A549 (cell line): ENCODE measurements at regions not wholly inside any gene's neighbourhood (a gene's known extent, or its start where the extent isn't known, plus 50 kb on each side); places are given as distances from the start of the nearest gene placed in this dataset.

Source experiments
- CTCF ChIP-seq: fragments of >200 bp; sonication (Bioruptor Twin); formaldehyde crosslinking; IDR thresholded peaks from 3 replicates; pipeline ENCODE4 v1.5.1; 2016
- EP300 ChIP-seq, 2 experiments: fragments of >200 bp; sonication (Bioruptor Twin); formaldehyde crosslinking; IDR thresholded peaks; 2 replicates in 1 of 2; 3 replicates in 1 of 2; pipeline ENCODE4 v1.6.1; 2016 to 2017
- HMGXB4 ChIP-seq: fragments of 250-450 bp; sonication (Bioruptor Pico); IDR thresholded peaks from 2 replicates; pipeline ENCODE4 v1.5.0; 2021; ENCODE audit warnings: mild to moderate bottlenecking, moderate library complexity, borderline replicate concordance
- HOXB13 ChIP-seq: fragments of 250-450 bp; sonication (Bioruptor Pico); IDR thresholded peaks from 2 replicates; pipeline ENCODE4 v1.5.0; 2020; ENCODE audit warnings: low read depth, mild to moderate bottlenecking, moderate library complexity
- POLR2A ChIP-seq: IDR thresholded peaks from 2 replicates; pipeline ENCODE4 v1.6.1; 2012; ENCODE audit warnings: mild to moderate bottlenecking, low read length

- no peak for TF ChIP-seq HMGXB4 (CRISPR knock-in tag)
- no peak for TF ChIP-seq POLR2A
- TF ChIP-seq CTCF, result no peak
- TF ChIP-seq HOXB13 (CRISPR knock-in tag), result no peak
- no peak for TF ChIP-seq EP300 (IDR thresholded peaks at IDR 0.05)
Observed at GRCh38 chr5:167014401-167015056, 1276.9 kb upstream of the WWC1 start.
